OCI-LY3 (cell line): ENCODE measurements at regions not wholly inside any gene's neighbourhood (a gene's known extent, or its start where the extent isn't known, plus 50 kb on each side); places are given as distances from the start of the nearest gene placed in this dataset.

Source experiments
- H2AFZ ChIP-seq: fragments of 200-600, 300-600 bp; shearing (Covaris generic); 2 replicates; pipeline ENCODE4 v1.6.0; 2014; ENCODE audit warnings: antibody characterized with exemption, low read depth, low read length
- H3K27ac ChIP-seq: fragments of 200-600, 300-600 bp; sonication (generic); 2 replicates; pipeline ENCODE4 v1.5.1; 2014; ENCODE audit warnings: mild to moderate bottlenecking, low read length, moderate library complexity, mixed read lengths
- H3K27me3 ChIP-seq: fragments of 200-600, 300-600 bp; sonication (generic); 2 replicates; pipeline ENCODE4 v1.6.1; 2014; ENCODE audit warnings: low read depth, low read length, mixed read lengths
- H3K36me3 ChIP-seq: fragments of 200-600, 300-600 bp; sonication (generic); replicated peaks from 2 replicates; pipeline ENCODE3; 2014; ENCODE audit warnings: low read depth, low read length, mixed read lengths
- H3K4me1 ChIP-seq: fragments of 300-600, 200-600 bp; sonication (generic); 2 replicates; pipeline ENCODE4 v1.6.1; 2014; ENCODE audit warnings: low read length, mixed read lengths
- H3K4me2 ChIP-seq: fragments of 200-600, 300-600 bp; sonication (generic); 2 replicates; pipeline ENCODE4 v1.6.1; 2014; ENCODE audit warnings: low read length, mixed read lengths
- H3K4me3 ChIP-seq: fragments of 300-600, 200-600 bp; sonication (generic); 2 replicates; pipeline ENCODE4 v1.5.1; 2014; ENCODE audit warnings: antibody characterized with exemption, mild to moderate bottlenecking, low read length, moderate library complexity
- H3K79me2 ChIP-seq: fragments of 300-600, 200-600 bp; shearing (Covaris generic); 2 replicates; pipeline ENCODE4 v1.6.1; 2014; ENCODE audit warnings: mild to moderate bottlenecking, low read length, mixed read lengths
- H3K9ac ChIP-seq: fragments of 300-600, 200-600 bp; shearing (Covaris generic); 2 replicates; pipeline ENCODE4 v1.6.0; 2014; ENCODE audit warnings: mild to moderate bottlenecking, low read length, moderate library complexity
- H3K9me3 ChIP-seq: fragments of 200-600, 300-600 bp; shearing (Covaris generic); 2 replicates; pipeline ENCODE4 v1.6.1; 2014; ENCODE audit warnings: low read length, mixed read lengths; ENCODE audit not compliant: insufficient read depth
- H4K20me1 ChIP-seq: fragments of 200-600, 300-600 bp; sonication (generic); 2 replicates; pipeline ENCODE4 v1.6.1; 2016; ENCODE audit warnings: low read length, mixed read lengths; ENCODE audit not compliant: insufficient read depth
- EZH2phosphoT487 ChIP-seq: fragments of 200-600 bp; shearing (Covaris generic); IDR thresholded peaks from 2 replicates; pipeline ENCODE4 v1.6.1; 2018; ENCODE audit warnings: antibody characterized with exemption, mixed run types, low read depth
- TF ChIP-seq, protein P1 (sequence below): fragments of 200-600, 300-600 bp; sonication (generic); IDR thresholded peaks from 2 replicates; pipeline ENCODE4 v1.5.1; 2014; ENCODE audit warnings: antibody characterized with exemption, low read length, low read depth

GRCh38 chr14:105842105-105842504, 315.7 kb downstream of the TMEM121 start:
- Histone ChIP-seq H2AFZ (no peak overlapping the region), H3K79me2 (peaks cover 4% of the 10 kb centered on the region; the same call in 1 of the 2 replicates), H3K9me3 (no peaks in the 10 kb centered on the region), H3K9ac (no peak overlapping the region), H3K27me3 (no peaks in the 10 kb centered on the region), H3K4me3 (no peak overlapping the region), H4K20me1 (0 out of 2 replicates have a peak, but pooled peaks cover 1% of the 10 kb centered on the region), H3K4me2 (no peak overlapping the region), H3K27ac (no peak overlapping the region), H3K4me1 (no peaks in the 10 kb centered on the region), H3K36me3 (peaks cover 3% of the 10 kb centered on the region)
- TF ChIP-seq, protein P1, sequence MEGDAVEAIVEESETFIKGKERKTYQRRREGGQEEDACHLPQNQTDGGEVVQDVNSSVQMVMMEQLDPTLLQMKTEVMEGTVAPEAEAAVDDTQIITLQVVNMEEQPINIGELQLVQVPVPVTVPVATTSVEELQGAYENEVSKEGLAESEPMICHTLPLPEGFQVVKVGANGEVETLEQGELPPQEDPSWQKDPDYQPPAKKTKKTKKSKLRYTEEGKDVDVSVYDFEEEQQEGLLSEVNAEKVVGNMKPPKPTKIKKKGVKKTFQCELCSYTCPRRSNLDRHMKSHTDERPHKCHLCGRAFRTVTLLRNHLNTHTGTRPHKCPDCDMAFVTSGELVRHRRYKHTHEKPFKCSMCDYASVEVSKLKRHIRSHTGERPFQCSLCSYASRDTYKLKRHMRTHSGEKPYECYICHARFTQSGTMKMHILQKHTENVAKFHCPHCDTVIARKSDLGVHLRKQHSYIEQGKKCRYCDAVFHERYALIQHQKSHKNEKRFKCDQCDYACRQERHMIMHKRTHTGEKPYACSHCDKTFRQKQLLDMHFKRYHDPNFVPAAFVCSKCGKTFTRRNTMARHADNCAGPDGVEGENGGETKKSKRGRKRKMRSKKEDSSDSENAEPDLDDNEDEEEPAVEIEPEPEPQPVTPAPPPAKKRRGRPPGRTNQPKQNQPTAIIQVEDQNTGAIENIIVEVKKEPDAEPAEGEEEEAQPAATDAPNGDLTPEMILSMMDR: no peak
- no peak for TF ChIP-seq EZH2phosphoT487

DNA sequence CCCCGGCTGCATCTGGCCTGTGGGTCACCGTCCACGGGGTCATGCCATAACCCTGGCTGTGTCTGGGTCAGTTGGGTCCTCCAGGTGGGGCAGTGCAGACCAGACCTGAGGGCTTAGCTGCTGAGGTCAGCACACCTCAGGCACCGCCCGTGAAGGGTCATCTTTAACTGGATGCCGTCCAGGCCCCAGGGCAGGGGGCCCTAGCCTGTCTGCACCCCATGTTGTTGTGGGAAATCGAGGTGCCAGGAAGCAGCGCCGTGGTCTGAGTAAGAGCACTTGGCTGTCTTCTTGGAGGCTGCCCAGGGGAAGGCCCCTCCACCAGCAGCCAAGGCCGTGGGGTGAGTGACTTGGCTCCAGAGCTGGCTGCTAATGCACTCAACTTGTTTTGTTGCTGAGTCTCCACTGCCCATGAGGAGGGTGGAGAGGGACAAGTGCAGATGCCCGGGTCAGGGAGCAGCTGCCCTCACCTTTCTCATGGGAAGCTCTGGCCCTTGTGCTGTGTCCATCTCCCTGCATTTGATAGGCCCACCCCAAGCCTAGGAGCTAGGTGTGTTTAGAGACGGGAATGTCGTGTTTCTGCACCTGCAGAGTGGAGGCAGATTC, 317.2 kb downstream of the TMEM121 start:
- H2AFZ ChIP-seq: no peak overlapping the region
- H3K36me3 ChIP-seq: peaks cover 3% of the 10 kb centered on the region
- H3K4me3 ChIP-seq: no peak overlapping the region
- H4K20me1 ChIP-seq: 0 out of 2 replicates have a peak, but pooled peaks cover 3% of the 10 kb centered on the region
- peaks cover 4% of the 10 kb centered on the region; the same call in 1 of the 2 replicates for H3K79me2 ChIP-seq
- H3K9ac ChIP-seq: no peak overlapping the region
- no peak overlapping the region for H3K27ac ChIP-seq
- TF ChIP-seq, protein P1: no peak
- TF ChIP-seq EZH2phosphoT487: no peak
- no peaks in the 10 kb centered on the region for H3K27me3 ChIP-seq
- H3K4me2 ChIP-seq: no peak overlapping the region
- H3K4me1 ChIP-seq: no peaks in the 10 kb centered on the region
- H3K9me3 ChIP-seq: no peaks in the 10 kb centered on the region

DNA sequence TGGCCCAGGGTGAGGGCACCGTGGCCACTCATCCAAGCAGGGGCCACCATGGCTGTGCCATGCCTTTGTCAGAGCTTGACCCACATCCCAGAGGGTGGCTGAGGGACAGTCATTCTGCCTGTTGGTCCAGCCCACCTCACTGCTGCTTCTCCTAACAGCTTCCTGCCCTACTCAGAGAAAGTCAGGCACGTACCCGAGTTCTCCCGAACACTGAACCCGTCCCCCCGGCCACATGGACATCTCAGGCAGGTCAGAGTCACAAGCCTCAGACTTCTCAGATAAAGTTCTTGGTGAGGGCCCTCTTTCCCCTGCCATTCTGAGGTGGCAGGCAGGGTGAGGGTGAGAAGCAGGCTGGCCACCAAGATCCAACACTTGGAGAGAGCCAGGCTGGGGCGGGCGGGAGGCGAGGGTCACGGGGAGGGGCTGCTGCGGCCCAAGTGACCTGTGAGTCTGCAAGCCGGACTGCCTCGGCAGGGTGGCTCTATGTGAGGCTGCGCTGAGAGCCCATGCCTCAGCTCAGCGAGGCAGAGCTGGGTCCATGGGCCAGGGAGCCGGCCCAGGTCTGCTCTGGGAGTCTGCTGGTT, 317.8 kb downstream of the TMEM121 start:
- Histone ChIP-seq H3K4me1 (no peaks in the 10 kb centered on the region), H3K27me3 (no peaks in the 10 kb centered on the region), H3K4me2 (no peak overlapping the region), H3K79me2 (peaks cover 4% of the 10 kb centered on the region; the same call in 1 of the 2 replicates), H3K9ac (no peak overlapping the region), H3K4me3 (no peak overlapping the region), H2AFZ (no peak overlapping the region), H4K20me1 (0 out of 2 replicates have a peak, but pooled peaks cover 3% of the 10 kb centered on the region), H3K9me3 (no peaks in the 10 kb centered on the region), H3K27ac (no peak overlapping the region), H3K36me3 (peaks cover 3% of the 10 kb centered on the region)
- TF ChIP-seq, protein P1: no peak
- no peak for TF ChIP-seq EZH2phosphoT487

- Histone ChIP-seq H3K9ac (no peak overlapping the region), H3K79me2 (peaks cover 4% of the 10 kb centered on the region; the same call in 1 of the 2 replicates), H3K9me3 (no peaks in the 10 kb centered on the region), H3K4me1 (no peaks in the 10 kb centered on the region), H3K27ac (no peak overlapping the region), H2AFZ (no peak overlapping the region), H3K27me3 (no peaks in the 10 kb centered on the region), H3K4me3 (no peak overlapping the region), H4K20me1 (0 out of 2 replicates have a peak, but pooled peaks cover 3% of the 10 kb centered on the region), H3K36me3 (peaks cover 3% of the 10 kb centered on the region), H3K4me2 (no peak overlapping the region)
- TF ChIP-seq, protein P1: no peak
- no peak for TF ChIP-seq EZH2phosphoT487
These were observed 318.7 kb downstream of the TMEM121 start for GRCh38 chr14:105844810-105845724.
